Amniotic stem cell (primary cell): ENCODE measurements at regions not wholly inside any gene's neighbourhood (a gene's known extent, or its start where the extent isn't known, plus 50 kb on each side); places are given as distances from the start of the nearest gene placed in this dataset.
"Not testable (repeated sequence)": the region's sequence is repeated elsewhere in the genome, so short reads cannot be mapped to it uniquely, and the experiment has no call there.

Experiments
- DNase-seq: peaks from one replicate; lab custom pipeline; 2025; lab: John Stamatoyannopoulos, UW

GRCh38 chr4:125594056-125594602 is 279.4 kb downstream of the FAT4 start:
- no peak for DNase-seq

- not testable (repeated sequence) for DNase-seq
Observed at GRCh38 chr4:125605926-125606325, 291.2 kb downstream of the FAT4 start.

DNA sequence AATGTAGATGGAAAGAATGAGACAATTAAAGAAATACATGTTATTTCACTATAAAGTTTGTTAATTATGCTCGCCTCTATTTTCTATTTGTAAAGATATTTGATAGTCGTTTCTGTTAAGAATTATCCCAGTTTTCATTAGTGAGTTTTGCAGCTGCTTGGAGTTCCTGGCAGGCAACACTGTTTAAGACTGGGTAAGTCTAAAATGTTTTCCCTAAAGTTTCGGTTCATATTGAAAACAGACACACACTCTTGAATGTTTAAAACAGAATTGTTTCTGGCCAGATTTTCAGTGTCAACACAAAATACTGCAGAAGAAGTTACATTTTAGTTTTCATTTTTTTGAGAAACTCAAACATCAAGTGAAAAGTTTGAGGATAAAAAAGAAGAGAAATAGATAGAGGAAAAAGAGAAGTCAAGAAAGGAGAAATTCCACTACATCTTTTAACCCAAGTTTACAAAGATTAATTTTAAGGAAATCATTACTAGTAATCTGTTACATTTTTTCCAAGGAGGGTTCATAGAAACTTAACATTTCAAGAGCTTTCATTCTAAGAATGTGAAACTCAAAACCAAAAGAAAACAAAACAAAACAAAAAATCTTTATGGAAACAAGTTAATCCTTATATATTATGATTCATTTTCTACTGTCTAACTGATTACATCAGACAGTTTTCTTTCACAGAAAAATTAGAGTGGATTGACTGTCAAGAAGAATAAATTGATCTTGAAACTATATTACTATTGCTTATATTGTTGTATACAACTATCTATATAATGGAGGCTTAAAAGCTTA is 305.5 kb downstream of the FAT4 start:
- DNase-seq, result no peak

- no peak for DNase-seq
Observed at GRCh38 chr4:125624951-125625350, 310.2 kb downstream of the FAT4 start.

DNA sequence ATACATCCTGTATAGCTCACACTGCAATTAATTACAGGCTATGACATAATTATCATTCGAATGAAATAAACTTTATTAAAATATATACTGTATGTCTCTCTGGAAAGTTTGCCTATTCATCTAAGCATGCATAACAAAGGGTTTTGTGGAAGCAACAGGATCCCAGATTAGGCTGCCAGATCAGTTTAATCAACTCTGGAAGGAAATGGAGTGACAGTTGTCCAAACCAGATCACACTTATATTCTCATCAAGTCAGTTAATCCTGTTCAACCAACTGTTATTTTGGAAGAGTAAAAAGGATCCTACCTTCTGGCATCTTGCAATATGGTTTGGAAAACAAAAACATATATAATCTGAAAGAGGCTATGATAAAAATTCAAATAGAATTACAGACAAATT is 312.2 kb downstream of the FAT4 start:
- DNase-seq, result no peak

DNA sequence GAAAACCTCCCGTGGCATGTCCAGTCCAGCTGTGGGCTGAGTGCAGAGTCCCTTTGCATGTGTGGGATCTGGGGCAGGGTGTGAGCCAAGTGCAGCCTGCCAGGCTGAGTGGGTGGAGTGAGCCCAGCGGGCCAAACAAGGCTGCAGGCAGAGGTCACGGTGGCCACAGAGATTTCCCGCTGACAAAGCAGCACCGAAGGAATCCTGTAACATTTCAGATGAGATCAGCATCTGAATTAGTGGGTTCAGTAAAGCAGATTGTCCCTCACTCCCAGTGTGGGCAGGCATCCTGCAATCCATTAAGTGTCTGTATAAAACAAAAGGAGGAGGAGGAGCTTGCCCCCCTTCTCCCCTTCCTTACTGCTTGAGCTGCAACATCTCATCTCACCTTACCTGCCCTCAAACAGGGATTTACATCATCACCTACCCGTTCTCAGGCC is 324.4 kb downstream of the FAT4 start:
- no peak for DNase-seq

GRCh38 chr4:125641611-125642010 is 326.9 kb downstream of the FAT4 start:
- no peak for DNase-seq

GRCh38 chr4:125642645-125643044 is 327.9 kb downstream of the FAT4 start:
- DNase-seq, result no peak

- no peak for DNase-seq
Observed at GRCh38 chr4:125649452-125649851, 334.7 kb downstream of the FAT4 start.

DNA sequence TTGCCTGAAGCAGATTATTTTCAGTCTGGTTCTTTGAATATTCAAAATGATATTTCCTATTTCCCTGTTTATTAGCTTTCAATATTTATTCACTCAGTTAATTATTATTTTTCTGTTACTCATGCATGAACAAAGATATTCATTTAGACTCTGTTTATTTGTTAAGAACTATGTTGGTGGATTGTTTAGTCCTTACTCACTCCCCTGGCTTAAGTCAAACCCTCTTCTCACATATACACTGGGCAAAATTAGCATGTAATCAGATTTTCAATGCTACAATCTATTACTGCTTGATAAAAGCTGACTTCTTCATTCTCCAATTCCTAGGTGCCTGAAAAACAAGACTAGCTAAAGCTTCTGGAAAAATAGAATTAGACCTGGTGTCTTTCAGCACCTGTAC is 335.8 kb downstream of the FAT4 start:
- DNase-seq, result no peak

- not testable (repeated sequence) for DNase-seq
Observed at GRCh38 chr4:125651707-125652357, 337.1 kb downstream of the FAT4 start.

GRCh38 chr4:125658773-125659172 is 344.0 kb downstream of the FAT4 start:
- DNase-seq, result no peak

DNA sequence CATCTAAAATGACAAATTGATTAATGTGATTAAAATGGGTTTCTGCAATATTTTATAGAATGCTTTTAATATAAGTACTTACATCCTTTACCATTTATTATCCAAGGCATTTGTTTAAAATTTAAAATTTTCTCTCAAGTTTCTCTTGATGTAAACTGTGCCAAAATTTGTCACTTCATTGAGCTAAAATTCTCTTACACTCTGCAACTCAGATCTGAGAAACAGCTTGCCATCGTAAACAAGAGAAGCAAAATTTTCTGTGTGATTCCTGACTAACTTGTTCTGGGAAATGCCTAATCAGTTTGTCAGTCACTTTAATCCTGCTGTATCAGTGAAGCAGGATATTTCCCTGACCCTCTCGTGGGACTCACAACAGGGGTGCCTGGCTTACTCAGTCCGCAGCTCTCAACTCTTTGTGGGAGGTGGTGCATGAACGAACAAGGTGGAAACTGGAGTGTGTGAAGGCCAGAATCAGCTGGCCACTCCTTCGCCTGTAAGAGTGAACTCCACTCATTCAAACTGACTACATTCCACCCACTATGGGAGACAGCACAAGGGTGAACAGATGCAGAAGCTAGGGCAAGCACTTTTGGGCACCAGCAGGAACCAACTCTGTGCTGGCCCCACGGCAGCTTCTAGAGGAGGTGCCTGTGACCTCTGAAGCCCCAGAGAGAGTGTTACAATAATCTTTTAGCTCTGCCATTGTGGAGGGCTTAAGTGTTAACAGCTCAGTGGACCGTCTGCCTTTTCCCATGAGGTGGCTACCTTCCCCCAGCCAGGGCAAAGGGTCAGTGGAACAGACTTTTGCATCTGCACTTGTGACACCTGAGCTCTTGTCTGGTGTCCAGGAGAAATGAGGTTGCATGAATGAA is 349.4 kb downstream of the FAT4 start:
- DNase-seq, result no peak

- DNase-seq, result no peak
Observed at GRCh38 chr4:125666635-125667034, 351.9 kb downstream of the FAT4 start.

- no peak for DNase-seq
Observed at GRCh38 chr4:125676156-125676555, 361.4 kb downstream of the FAT4 start.

GRCh38 chr4:125676583-125676982 is 361.8 kb downstream of the FAT4 start:
- no peak for DNase-seq

GRCh38 chr4:125677665-125678307 is 363.0 kb downstream of the FAT4 start:
- DNase-seq, result no peak

DNA sequence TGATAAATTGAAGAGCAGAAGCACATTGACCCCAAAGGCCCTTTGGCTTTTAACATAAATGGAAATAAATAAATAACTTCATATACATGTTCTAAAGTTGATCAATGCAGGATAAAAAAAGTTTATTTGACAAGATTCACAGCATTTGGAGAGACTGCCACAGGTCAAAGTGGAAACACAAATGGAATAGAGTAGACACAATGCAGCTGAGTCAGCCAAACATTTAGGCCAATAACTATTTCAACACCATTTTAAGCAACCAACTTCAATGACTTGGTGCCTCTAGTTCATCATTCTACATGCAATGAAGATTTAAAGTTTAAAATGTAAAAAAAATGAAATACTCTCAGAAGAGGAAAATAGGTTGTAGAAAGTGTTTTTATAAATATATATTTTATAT is 365.2 kb downstream of the FAT4 start:
- DNase-seq, result no peak

GRCh38 chr4:125681240-125681639 is 366.5 kb downstream of the FAT4 start:
- no peak for DNase-seq

GRCh38 chr4:125682730-125683129 is 368.0 kb downstream of the FAT4 start:
- DNase-seq, result no peak

GRCh38 chr4:125688841-125689240 is 374.1 kb downstream of the FAT4 start:
- DNase-seq, result no peak

DNA sequence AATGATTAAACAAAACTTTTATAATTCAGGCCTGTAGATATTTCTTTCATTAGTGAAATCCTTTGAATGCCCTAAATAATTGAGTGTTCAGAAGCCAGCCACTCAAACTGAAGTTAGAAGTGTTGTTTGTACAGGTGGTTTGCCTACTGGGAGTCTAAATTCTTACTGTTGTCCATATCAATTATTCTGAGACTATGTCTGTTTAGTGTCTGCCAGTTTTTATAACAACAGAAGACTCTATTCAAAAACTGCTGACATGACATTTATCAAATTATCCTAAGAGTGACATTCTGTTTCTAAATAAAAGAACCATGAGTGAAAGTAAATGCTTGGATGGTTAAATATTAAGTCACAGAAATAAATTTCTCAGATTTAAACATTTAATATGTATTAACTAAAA is 375.1 kb downstream of the FAT4 start:
- DNase-seq, result no peak
